ENCODE measurements at regions not wholly inside any gene's neighbourhood (a gene's known extent, or its start where the extent isn't known, plus 50 kb on each side); places are given as distances from the start of the nearest gene placed in this dataset.
"Not testable (repeated sequence)": the region's sequence is repeated elsewhere in the genome, so short reads cannot be mapped to it uniquely, and the experiment has no call there.

DNA sequence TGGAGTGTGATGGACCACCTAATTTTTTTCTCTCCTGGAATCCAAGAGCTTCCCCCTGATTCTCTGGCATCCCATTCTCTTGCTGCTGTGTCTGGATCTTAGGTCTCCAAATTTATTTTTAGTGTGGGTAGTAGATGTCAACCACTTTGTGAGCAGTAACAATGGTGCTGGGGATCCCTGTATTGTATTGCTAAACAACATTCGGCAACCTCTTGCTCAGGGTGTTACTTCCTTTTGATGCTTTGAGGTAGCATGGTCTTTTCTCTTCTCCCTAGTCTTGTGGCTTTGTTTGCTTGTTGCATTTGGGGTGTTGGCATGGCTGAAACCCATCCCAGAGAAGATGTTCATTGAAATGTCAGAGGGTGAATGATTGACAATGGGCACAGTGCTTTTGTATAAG is 737.4 kb downstream of the BCL11A start:
- Histone ChIP-seq H3K4me3 (no peak overlapping the region), H3K9ac (ENCODE audit: low read depth in 2 of 2, low read length in 2 of 2) (no peak overlapping the region), H3K27me3 (no peaks in the 10 kb centered on the region), H3K4me1 (no peaks in the 10 kb centered on the region), H3K9me3 (no peaks in the 10 kb centered on the region), H3K36me3 (no peaks in the 10 kb centered on the region), H3K27ac (no peak overlapping the region)
- no peak for TF ChIP-seq CTCF (IDR thresholded peaks at IDR 0.05)
- no peak for DNase-seq
- intact Hi-C loops (cut with DNase I): no loop called here

DNA sequence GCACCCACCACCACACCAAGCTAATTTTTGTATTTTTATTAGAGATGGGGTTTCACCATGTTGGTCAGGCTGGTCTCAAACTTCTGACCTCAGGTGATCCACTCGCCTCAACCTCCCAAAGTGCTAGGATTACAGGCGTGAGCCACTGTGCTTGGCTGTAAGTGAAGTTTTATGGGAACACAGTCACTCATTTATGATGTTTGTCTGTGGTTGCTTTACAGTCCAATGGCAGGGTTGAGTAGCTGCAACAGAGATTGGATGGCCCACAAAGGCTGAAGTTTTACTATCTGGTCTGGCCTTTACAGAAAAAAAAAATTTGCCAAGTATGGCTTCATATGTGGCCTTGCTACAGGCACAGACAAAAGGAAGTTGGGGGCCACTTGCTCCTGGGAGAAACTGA is 743.2 kb downstream of the BCL11A start:
- H3K9me3 ChIP-seq; H3K27ac ChIP-seq; H3K4me3 ChIP-seq; H3K36me3 ChIP-seq; intact Hi-C loops (cut with DNase I); H3K4me1 ChIP-seq; H3K27me3 ChIP-seq; H3K9ac ChIP-seq (ENCODE audit: low read depth in 2 of 2, low read length in 2 of 2): not testable (repeated sequence)
- DNase-seq: peak; percentile 23

DNA sequence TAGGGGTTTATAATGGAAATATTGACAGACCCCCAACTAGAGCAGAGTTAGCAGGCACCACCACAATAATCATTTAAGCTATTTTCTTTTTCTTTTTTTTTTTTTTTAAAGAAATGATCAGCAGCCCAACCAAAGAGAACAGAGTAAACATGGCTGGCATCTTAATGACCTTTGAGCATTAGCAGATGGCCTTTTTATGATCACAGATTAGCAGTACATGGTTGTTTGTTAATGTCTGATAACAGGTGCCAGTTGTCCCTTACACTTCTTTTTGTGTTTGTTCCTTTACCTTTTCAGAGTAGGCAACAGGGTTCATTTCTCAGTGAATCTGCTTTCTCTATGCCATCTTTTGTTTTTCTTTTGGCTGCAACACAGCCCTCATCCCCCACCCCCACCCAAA is 747.0 kb downstream of the BCL11A start:
- H3K9me3 ChIP-seq: no peaks in the 10 kb centered on the region
- H3K9ac ChIP-seq (ENCODE audit: low read depth in 2 of 2, low read length in 2 of 2): no peak overlapping the region
- no peak overlapping the region for H3K4me3 ChIP-seq
- no peak for DNase-seq
- no peaks in the 10 kb centered on the region for H3K27me3 ChIP-seq
- no peaks in the 10 kb centered on the region for H3K4me1 ChIP-seq
- intact Hi-C loops (cut with DNase I): no loop called here
- H3K27ac ChIP-seq: no peak overlapping the region
- no peak for TF ChIP-seq CTCF (IDR thresholded peaks at IDR 0.05)
- no peaks in the 10 kb centered on the region for H3K36me3 ChIP-seq

- intact Hi-C loops (cut with DNase I): no loop called here
- H3K27me3 ChIP-seq: no peaks in the 10 kb centered on the region
- DNase-seq: no peak
- H3K27ac ChIP-seq: no peak overlapping the region
- TF ChIP-seq CTCF (IDR thresholded peaks at IDR 0.05): no peak
- H3K4me3 ChIP-seq: no peak overlapping the region
- H3K36me3 ChIP-seq: no peaks in the 10 kb centered on the region
- H3K9ac ChIP-seq (ENCODE audit: low read depth in 2 of 2, low read length in 2 of 2): no peak overlapping the region
- H3K4me1 ChIP-seq: no peaks in the 10 kb centered on the region
- no peaks in the 10 kb centered on the region for H3K9me3 ChIP-seq
Measured at GRCh38 chr2:59804732-59805131, 748.7 kb downstream of the BCL11A start.

DNA sequence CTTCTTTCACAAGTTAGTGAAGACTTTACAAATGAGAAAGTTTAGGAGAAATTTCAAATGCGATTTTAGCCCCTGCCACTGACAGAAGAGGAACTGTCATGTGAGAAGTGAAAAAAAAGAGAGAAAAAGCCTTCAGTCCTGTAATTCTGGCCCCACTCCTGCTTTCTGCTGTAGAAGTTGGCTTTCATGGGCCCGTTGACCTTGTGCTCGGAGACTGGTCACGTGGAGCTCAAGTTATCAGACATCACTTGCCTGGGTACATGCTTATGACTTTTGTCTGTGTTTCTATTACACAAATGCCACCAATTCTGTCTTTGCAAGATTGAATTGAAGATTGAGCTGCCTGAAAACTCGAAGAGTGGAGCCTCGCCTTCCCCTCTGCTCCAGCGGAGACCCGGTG is 749.9 kb downstream of the BCL11A start:
- no peaks in the 10 kb centered on the region for H3K27me3 ChIP-seq
- H3K27ac ChIP-seq: no peak overlapping the region
- no peaks in the 10 kb centered on the region for H3K36me3 ChIP-seq
- intact Hi-C loops (cut with DNase I): no loop called here
- no peak overlapping the region for H3K4me3 ChIP-seq
- H3K9me3 ChIP-seq: no peaks in the 10 kb centered on the region
- TF ChIP-seq CTCF (IDR thresholded peaks at IDR 0.05): no peak
- no peaks in the 10 kb centered on the region for H3K4me1 ChIP-seq
- H3K9ac ChIP-seq (ENCODE audit: low read depth in 2 of 2, low read length in 2 of 2): no peak overlapping the region
- DNase-seq: no peak

DNA sequence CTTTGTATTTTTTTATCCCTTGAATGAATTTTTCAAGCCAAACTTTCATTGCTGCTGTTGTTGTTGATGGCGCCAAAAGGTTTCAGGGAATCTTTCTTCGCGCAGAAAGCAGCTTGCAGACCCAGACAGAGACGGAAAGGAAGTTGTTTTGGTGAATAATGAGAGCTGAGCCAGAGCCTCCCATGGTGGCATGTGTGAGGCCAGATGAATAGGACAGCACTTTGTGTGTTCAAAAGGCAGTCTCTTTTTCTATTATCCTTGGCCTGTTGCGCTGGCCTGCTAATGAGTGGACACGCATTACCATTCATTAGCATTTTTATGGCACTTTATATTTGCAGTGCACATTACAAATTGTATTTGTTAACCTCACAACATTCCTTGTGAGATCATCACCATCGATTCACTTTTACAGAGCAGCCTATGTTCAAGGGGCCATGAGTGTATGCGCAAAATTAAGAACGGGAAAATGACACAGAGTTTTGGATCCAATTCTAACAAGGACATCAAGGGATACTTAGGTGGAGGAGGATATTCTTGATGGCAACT is 754.7 kb downstream of the BCL11A start:
- H3K9me3 ChIP-seq: no peaks in the 10 kb centered on the region
- H3K4me1 ChIP-seq: no peaks in the 10 kb centered on the region
- H3K9ac ChIP-seq (ENCODE audit: low read depth in 2 of 2, low read length in 2 of 2): no peak overlapping the region
- H3K27me3 ChIP-seq: no peaks in the 10 kb centered on the region
- TF ChIP-seq CTCF (IDR thresholded peaks at IDR 0.05): no peak
- H3K4me3 ChIP-seq: no peak overlapping the region
- DNase-seq: no peak
- intact Hi-C loops (cut with DNase I): no loop called here
- H3K36me3 ChIP-seq: no peaks in the 10 kb centered on the region
- no peak overlapping the region for H3K27ac ChIP-seq
